SW 1271 (cell line): ENCODE measurements at regions not wholly inside any gene's neighbourhood (a gene's known extent, or its start where the extent isn't known, plus 50 kb on each side); places are given as distances from the start of the nearest gene placed in this dataset.
A peak's percentile ranks its signal among the peaks of the same experiment; 100 is the strongest.

ENCODE experiments used
- DNase-seq, 2 experiments: peaks; one replicate each; lab custom pipeline; 2025; lab: John Stamatoyannopoulos, UW

DNA sequence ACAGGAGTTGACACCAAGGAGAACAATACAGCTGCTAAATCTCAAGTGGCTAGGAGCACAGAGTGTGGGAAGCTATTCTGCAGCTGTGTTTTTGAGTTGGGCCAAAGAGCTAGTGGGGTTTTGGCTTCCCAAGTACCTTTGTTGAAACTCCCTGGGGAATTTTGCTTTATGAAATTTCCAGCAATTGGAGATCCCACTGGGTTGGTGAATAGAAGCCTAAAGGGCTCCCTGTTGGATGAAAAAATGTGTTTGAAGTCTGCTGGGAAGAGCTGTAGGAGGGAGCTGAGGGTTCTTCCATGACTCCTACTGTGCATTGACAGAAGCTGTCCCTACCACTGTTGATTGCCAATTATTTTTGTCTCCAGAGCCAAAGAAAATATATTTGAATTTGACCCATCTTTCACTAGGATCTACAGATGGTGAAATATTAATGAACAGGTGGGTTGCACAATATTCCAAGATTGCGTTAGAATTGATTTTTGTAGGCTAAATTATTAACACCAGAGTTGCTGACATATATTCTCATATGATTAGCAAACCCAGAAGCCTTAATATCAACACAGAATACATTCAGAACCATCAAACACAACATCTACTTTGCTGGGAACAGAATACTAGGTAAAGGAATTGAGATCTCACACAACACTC is 95.4 kb upstream of the CYP1B1 start:
- DNase-seq: no peak

DNA sequence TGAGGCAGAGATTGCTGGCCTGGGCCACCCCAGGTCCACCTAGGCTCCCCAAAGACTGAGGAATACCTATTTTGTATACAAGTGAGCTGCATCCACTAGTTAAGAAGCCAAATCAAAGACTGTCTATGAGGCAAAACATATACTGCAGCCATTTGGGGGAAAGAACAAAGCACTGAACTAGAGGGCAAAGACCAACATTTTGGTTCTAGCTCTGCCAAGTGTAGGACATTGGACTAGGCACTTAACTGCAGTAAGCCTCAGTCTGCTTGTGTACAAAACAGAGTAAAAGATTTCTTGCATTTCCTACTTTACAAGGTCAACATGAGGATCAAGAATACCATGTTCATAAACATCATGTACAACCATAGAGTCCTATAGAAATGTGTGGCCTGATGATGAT is 94.8 kb upstream of the CYP1B1 start:
- no peak for DNase-seq

DNA sequence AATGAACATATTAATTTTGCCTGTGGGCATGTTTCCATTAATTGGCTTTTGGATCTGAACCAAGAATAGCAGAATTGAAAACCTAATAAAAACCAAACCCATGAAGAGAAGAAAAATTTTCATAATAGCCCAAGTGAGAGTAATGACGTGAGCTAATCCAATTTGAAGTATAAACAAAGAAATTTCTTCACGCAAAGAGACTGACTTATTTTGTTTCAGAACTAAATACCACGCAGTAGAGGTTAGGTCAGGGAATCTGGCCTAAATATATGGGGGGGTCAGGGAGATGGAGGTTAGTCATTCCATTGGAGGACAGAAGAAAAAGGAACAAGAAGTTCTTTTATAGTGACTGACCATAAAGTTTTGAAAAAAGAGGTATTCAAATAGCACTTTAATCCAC is 94.1 kb upstream of the CYP1B1 start:
- no peak for DNase-seq

DNA sequence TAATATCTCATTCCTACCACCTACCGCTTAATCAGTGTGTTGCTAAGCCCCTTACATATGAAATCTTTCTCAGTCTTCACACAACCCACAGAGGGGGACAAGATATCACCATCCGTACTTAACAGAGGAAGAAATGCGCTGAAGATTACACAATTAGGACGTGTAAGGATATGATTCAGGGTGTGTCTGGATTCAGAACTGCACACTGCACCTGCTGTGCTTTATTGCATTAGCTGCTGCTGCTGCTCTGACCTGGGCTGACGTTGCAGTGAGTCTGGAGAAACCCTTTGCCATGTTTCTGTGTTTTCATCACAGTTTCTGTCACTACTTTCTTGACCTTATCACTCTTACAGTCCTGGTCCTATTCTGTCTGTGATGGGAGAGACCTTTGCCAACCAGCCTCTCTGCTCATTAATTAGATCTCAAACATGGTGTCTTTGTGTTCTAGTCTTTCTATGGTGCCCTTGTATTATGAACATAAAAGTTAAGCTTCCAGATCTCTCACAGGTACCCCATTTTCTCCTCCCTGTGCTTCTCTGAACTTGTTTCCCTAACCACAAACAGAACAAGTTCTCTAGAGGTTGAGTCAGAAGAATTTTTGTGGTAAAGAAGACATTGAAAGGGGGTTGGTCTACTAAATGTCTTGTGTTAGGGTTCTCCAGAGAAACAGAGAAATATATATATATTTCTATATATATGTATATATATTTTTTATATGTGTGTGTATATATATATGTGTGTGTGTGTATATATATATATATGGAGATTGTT is 92.9 kb upstream of the CYP1B1 start:
- DNase-seq: no peak

DNA sequence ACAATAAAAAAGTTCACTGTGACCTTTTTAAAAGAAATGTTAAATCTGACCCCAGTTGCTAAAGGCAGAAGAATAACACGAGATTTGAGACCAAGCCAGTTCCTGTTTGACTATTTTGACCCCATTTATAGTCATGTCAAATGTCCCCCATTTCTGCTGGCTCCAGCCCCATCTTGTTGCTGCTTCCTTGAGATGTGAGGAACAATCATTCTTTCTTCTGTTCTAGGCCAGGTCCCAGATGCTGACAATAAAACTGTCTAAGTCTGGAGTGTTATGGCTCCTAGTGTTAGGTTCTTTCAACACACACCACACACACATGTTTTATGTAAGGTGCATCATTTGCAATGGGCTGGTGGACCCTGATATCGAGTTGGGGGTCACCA is 92.0 kb upstream of the CYP1B1 start:
- no peak for DNase-seq

DNA sequence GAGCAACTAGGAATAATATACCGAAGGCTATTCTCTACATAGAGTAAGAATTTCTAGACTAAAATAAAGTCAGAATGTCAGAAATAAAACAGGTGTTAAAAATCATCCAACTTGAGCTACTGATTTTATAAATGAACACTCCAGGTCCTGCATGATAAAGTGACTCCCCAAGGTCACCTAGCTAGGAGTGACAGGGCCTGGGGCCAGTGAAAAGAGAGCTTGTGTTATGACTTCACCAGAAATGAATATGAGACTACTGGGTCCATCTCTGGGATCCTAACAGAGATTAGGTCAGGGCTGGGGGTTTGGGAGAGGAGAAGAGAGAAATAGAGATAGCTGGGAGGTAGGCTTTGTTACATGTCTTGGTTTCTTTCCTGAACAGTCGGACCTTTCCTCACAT is 89.7 kb upstream of the CYP1B1 start:
- DNase-seq: no peak

DNA sequence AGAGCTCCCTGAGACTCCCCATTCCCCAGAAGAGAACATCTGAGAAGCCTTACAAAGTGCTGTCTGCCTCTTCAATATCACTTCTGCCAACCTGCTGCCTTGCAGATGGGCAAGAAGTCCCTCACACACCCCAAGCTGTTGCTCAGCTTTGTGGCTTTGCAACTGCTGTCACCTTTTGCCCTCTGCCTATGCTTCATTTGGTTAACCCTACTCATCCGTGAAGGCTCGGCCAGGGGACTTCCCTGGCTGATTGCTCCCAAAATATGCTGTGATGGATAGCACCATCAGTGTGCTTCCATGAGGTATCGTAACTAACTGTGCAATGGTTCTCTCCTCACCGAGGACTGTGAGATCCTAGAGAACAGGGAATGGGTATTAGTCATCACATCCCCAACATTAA is 88.9 kb upstream of the CYP1B1 start:
- no peak for DNase-seq

DNA sequence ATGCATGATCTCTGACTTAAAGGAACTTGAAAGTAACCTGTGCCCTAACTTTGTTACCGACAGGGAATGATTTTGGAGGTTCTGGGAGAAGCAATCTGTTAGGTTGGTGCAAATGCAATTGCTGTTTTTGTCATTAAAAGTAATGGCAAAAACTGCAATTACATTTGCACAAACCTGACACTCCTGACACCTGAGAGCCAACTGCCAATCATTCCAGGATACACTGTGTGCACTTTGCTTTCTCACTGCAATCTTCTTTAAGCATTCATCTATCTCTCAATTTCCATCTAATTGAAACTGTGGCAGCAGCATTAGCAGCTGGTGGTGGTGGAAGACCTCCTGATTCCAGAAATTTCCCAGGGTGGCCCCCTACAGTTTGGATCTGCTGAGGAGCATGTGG is 87.6 kb upstream of the CYP1B1 start:
- DNase-seq: no peak

DNA sequence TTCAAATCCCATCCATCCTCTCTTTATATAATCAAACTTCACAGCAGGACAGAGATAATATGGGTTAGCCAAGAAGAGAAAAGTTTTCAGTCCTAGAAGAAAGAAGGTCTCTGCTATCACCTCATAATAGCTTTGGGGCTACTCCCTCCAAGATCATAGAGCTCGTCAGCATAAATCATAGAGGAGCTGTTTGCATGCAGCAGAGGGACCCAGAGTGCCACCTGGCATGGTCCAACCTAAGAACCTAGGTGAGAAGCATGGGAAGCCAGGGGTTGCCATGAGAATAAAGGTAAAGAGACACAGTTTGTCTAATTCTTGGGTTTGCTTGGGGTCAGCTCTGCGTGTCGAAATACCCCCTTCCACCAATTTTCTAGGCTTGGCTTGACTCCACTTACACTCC is 87.1 kb upstream of the CYP1B1 start:
- no peak for DNase-seq

DNA sequence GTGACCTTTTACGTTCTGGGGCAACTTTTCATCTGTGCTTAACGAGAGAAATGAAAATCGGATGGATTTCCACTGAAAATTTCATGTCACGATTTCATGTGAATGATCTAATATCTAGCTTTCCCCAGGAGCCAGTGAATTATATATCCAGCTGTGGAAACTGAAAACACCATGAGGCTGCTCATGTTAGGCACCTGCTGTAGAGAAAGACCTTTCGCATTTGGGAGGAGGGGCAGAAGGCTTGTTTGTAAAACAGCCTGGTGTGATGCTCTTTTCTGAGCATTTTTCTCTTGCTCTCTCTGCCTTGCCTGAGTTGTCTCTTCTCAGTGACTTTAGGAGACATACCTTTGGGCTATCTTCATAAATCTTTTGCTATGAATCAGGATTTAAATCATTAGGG is 84.6 kb upstream of the CYP1B1 start:
- no peak for DNase-seq

DNA sequence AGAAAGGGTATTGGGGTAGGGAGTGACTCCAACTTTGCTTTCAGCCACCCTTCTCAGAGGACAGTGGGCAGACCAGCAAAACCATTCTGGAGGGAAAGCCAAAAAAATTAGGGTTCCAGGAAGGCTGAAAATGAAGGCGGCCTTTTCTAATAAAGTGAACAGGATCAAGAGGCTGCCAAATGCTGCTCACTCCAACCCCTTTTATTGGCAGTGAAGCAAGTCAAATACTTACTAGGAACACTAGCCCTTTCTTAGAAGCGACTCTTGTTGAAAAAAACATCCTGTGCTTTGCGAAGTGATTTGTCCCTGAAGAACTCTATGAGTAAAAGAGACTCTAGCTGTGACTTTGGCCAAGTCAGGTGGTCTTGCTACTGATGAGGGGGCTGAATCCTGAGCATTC is 83.6 kb upstream of the CYP1B1 start:
- no peak for DNase-seq

DNA sequence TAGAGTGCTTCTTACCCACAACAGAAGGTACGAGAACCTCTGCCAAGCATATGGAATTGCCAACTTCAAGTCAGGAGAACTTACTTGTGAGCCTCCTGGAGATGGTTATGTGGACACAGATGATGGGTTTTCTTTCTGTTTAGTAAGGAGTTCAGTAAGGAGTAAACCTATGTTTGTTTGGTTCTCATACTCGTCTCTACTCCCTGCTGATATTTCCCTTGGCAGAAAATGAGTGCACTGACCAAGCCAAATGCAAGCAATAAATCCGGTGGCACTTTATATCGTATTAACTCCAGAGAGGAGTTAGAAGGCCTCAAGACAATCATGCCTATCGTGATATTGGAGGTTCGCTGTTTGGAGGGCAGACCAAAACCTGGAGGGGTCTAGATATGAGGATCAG is 83.2 kb upstream of the CYP1B1 start:
- no peak for DNase-seq

DNA sequence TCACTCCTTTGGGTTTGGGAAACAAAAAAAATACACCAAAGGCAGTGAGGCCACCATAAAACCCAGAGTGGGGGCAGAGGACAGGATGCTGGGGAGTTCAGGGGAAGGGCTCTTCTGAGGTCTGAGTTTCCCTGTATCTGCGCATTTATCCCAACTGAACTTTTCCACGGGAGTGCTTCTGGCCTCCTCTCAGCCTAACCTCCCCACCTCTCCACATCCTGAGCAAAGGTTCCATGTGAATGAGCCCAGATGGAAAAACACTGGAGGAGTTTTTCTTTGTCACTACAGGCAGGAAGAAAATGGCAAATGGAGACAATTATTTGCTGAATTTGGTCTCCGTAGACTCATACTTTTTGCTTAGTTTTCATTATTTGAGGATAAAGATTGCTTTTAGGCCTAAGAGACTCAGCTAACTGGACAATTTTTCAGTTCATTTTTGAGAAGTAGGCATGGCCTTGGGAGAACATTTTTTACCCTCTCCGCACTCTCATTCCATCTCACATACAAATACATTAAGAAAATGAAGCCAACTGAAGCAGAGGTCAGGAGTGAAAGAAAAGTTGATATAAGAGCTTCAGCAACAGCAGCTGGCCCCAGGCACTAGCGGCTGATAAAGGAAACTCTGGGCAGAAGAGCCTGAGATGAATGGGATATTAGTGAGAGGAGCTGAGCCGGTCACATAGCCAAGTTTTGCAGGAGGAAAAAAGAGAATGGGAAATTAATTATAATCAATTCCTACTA is 82.6 kb upstream of the CYP1B1 start:
- no peak for DNase-seq

DNA sequence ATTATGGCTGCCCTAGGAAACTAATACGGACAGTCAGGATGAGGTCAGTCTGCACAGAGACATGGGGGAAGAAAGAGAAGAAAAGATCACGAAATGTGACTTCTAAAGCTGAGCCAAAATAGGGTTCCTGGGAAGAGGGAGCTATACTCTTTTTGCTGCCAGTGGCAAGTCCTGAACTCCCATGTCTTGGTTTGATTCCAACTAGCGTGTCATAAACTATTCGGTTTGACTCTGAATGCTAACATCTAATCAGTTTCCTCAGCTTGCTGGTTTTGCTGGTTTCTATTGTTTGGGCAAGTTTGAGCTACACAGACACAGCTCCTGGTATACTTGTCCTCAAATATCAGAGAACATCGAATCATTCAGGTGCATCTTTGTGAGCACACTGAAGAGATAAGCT is 80.5 kb upstream of the CYP1B1 start:
- DNase-seq: no peak

DNA sequence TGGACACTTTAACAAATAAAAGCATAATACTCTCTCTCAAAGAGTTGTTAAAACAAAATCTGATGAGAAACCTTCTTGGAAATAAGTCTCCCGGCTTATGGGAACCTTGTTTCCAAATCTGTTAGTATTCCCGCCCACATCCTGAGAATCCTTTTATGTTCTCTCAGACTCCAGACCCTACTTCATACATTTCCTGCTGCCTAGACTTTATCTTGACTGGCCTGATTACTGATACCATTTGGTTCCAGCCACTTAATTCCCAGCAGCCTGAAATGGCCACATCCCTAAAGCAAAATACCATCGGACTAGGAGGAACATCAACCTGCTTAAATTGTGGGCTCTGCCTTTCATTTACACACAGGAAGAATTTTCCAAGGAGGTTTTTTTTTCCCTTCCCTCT is 79.1 kb upstream of the CYP1B1 start:
- no peak for DNase-seq

DNA sequence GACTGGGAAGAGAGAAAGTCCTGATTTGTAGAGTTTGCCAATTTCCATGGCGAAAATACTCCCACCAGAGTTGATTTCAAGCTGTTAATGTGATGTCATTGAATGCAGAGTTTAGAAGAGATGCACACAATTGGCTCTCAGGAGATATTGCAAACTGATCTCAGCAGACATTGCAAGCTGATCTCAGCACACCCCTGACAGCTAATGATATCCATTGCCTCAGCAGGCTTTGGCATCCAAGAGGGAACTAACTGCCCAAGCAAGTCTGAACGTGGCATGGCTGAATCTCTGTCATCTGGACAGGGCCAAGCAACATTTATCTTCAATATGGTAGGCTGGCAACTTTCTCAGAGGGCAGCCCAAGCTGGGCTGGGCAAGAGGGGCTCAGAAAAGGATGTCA is 78.4 kb upstream of the CYP1B1 start:
- DNase-seq: no peak

DNA sequence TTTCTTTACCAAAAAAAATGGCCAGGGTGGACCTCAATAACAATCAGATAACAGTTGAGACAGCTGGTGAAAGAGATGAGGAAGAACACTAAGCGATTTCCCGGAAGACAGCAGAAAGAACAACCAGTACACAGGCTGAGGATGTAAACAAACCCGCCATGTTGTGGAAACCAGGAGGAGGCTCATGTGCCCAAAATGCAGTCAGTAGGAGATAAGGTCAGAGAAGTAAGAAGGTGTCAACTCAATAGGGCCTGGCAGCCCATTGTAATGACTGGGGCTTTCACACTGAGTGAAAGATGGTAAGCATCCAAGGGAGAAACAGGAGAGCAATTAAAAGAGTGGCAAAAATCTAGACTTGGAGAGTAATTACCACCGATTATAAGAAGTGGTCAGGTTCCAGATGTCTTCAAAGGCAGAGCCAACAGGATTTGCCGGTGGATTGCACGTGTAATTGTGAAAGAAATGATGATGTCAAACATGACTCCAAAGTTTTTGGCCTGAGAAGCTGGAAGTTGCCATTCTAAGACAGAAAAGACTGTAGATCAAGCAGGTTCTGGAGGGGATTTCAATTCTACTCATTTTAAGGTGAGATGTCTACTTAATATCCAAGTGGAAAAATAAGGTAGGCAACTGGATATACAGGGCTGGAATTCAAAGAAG is 77.7 kb upstream of the CYP1B1 start:
- DNase-seq: no peak

DNA sequence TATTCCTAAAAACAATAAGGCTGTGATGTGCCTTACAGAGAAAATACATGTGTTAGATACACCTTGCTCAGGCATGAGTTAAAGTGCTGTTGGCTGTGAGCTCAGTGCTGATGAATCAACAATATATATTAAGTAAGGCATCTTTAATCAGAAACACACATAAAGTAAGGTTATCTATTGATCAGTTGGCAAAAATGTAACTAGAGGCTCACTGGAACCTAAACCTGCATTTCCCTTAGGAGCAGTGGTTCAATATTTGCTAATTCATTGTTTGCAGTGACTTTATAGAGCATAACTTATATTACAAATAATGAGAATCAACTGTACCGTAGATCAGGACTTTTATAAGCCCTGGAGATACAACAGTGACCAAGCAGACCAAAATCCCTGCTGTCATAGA is 77.0 kb upstream of the CYP1B1 start:
- DNase-seq: no peak

DNA sequence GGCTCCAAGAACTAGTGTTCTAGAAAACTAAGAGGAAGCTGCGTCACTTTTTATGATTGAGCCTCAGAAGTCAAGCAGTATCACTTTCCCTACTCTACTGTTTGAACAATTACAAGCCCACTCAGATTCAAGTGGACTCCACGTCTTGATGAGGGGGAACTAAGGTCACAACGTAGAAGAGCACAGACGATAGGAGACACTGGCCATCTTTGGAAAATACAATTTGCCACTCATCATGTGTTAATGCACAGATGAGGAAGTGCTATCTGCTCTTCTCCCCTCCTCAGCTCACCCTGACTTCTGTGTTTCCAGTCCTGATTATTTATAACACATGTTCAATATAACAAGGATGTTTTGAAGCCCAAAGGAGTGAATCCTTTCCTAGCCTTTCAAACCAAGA is 76.1 kb upstream of the CYP1B1 start:
- no peak for DNase-seq

DNA sequence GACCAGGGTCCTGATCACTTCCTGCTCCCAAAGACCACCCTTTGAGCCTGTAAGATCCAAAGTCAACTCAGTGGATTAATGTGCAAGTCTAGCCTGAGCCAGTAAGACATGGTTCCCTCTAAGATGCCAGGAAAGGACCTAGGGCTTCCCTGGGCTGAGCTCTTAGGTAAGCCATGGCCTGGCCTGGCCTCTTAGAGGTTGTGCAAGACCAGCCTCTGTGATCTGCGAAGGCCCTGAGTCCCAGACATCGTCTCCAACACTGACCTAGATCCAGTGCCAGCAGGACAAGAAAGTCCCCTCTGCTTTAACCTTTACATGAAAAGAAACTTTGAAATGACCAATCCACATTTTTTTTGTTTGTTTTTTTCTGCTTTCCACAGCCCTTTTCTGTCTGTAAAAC is 73.6 kb upstream of the CYP1B1 start:
- DNase-seq: no peak

DNA sequence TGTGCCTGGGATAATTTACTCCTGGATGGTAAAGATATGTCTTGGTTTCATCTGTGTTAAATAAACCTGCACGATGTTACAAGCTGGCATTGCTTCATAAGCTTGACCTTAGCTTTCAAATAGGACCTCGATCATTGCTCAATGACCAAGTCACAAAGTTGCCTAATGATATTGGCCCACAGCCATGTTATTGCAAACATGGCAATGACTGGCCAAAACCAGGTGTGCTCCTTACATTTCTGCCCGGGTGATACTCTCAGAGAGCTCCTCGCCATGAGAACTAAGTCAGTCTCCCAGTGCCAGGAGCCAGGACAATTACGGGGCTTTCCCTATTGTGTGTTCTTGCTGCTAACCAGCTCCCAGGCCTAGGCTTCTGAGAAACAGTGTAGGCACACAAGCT is 72.5 kb upstream of the CYP1B1 start:
- DNase-seq: peak in 1 of 2 experiments; percentile 15

DNA sequence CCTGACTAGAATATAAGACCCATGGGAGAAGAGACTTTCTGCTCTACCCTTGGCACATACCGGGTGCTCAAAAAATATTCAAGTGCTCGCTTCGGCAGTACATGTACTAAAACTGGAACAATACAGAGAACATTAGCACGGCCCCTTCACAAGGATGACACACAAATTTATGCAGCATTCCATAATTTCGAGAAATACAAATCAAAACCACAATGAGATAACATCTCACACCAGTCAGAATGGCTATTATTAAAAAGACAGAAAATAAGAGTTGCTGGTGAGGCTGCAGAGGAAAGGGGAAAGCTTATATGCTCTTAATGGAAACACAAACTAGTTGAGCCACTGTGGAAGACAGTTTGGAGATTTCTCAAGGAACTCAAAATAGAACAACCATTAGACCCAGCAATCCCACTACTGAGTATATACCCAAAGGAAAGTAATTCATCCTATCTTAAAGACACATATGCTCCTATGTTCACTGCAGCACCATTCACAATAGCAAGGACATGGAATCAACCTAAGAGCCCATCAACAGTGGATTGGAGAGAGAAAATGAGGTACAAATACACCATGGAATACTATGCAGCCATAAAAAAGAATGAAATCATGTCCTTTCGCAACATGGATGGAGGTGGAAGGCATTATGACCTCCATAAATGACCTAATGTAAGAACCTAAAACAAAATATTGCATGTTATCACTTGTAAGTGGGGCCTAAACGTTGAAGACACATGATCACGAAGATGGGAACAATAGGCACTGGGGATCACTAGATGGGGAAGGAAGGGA is 71.6 kb upstream of the CYP1B1 start:
- no peak for DNase-seq
